ENCODE measurements at regions not wholly inside any gene's neighbourhood (a gene's known extent, or its start where the extent isn't known, plus 50 kb on each side); places are given as distances from the start of the nearest gene placed in this dataset.
"Not testable (repeated sequence)": the region's sequence is repeated elsewhere in the genome, so short reads cannot be mapped to it uniquely, and the experiment has no call there.

GRCh38 chr17:16888413-16889087 lies 83.4 kb downstream of the TNFRSF13B start:
- Histone ChIP-seq H3K36me3 (ENCODE audit: control insufficient read depth, insufficient read depth, low read length) (no peaks in the 10 kb centered on the region), H3K27me3 (replicated peaks; ENCODE audit: control insufficient read depth, insufficient read depth, low read length) (no peaks in the 10 kb centered on the region), H3K4me3 (replicated peaks; ENCODE audit: low read depth, low read length) (no peak overlapping the region)
- no peak for DNase-seq (ENCODE audit: extremely low read depth, insufficient read length)
- TF ChIP-seq CTCF (IDR thresholded peaks at IDR 0.05; ENCODE audit: insufficient read depth, low read length, poor library complexity, severe bottlenecking) = no peak

GRCh38 chr17:16887523-16888095 lies 84.3 kb downstream of the TNFRSF13B start:
- Histone ChIP-seq H3K27me3 (replicated peaks; ENCODE audit: control insufficient read depth, insufficient read depth, low read length) (no peaks in the 10 kb centered on the region), H3K36me3 (ENCODE audit: control insufficient read depth, insufficient read depth, low read length) (no peaks in the 10 kb centered on the region), H3K4me3 (replicated peaks; ENCODE audit: low read depth, low read length) (no peak overlapping the region)
- DNase-seq (ENCODE audit: extremely low read depth, insufficient read length) = no peak
- no peak for TF ChIP-seq CTCF (IDR thresholded peaks at IDR 0.05; ENCODE audit: insufficient read depth, low read length, poor library complexity, severe bottlenecking)

- H3K27me3 ChIP-seq (replicated peaks; ENCODE audit: control insufficient read depth, insufficient read depth, low read length) = no peaks in the 10 kb centered on the region
- H3K4me3 ChIP-seq (replicated peaks; ENCODE audit: low read depth, low read length) = no peak overlapping the region
- no peak for TF ChIP-seq CTCF (IDR thresholded peaks at IDR 0.05; ENCODE audit: insufficient read depth, low read length, poor library complexity, severe bottlenecking)
- no peaks in the 10 kb centered on the region for H3K36me3 ChIP-seq (ENCODE audit: control insufficient read depth, insufficient read depth, low read length)
- no peak for DNase-seq (ENCODE audit: extremely low read depth, insufficient read length)
Measured at GRCh38 chr17:16886655-16887322, 85.1 kb downstream of the TNFRSF13B start.

- H3K4me3 ChIP-seq (replicated peaks; ENCODE audit: low read depth, low read length); DNase-seq (ENCODE audit: extremely low read depth, insufficient read length): not testable (repeated sequence)
Measured at GRCh38 chr17:16885204-16885603, 86.7 kb downstream of the TNFRSF13B start.

GRCh38 chr17:16882926-16883265 lies 89.0 kb downstream of the TNFRSF13B start:
- not testable (repeated sequence) for DNase-seq (ENCODE audit: extremely low read depth, insufficient read length); H3K36me3 ChIP-seq (ENCODE audit: control insufficient read depth, insufficient read depth, low read length); H3K27me3 ChIP-seq (replicated peaks; ENCODE audit: control insufficient read depth, insufficient read depth, low read length); H3K4me3 ChIP-seq (replicated peaks; ENCODE audit: low read depth, low read length)

More at GRCh38 chr17:16885204-16885603, 86.7 kb downstream of the TNFRSF13B start:
- not testable (repeated sequence) for H3K36me3 ChIP-seq (ENCODE audit: control insufficient read depth, insufficient read depth, low read length); H3K27me3 ChIP-seq (replicated peaks; ENCODE audit: control insufficient read depth, insufficient read depth, low read length)

GRCh38 chr17:16882243-16882925 lies 89.5 kb downstream of the TNFRSF13B start:
- TF ChIP-seq CTCF (IDR thresholded peaks at IDR 0.05; ENCODE audit: insufficient read depth, low read length, poor library complexity, severe bottlenecking) = no peak
- no peaks in the 10 kb centered on the region for H3K36me3 ChIP-seq (ENCODE audit: control insufficient read depth, insufficient read depth, low read length)
- DNase-seq (ENCODE audit: extremely low read depth, insufficient read length) = no peak

More at GRCh38 chr17:16882243-16882925, 89.5 kb downstream of the TNFRSF13B start:
- H3K4me3 ChIP-seq (replicated peaks; ENCODE audit: low read depth, low read length) = no peak overlapping the region
- no peaks in the 10 kb centered on the region; the same call in none of the 2 replicates for H3K27me3 ChIP-seq (replicated peaks; ENCODE audit: control insufficient read depth, insufficient read depth, low read length)
